GM21786 (cell line): ENCODE measurements at regions not wholly inside any gene's neighbourhood (a gene's known extent, or its start where the extent isn't known, plus 50 kb on each side); places are given as distances from the start of the nearest gene placed in this dataset.
"Not testable (repeated sequence)": the region's sequence is repeated elsewhere in the genome, so short reads cannot be mapped to it uniquely, and the experiment has no call there.

Source experiments
- ATAC-seq: cut with Tn5 transposase; IDR thresholded peaks from one replicate; pipeline ENCODE4 v1.9.1; 2021; ENCODE audit not compliant: unreplicated experiment

DNA sequence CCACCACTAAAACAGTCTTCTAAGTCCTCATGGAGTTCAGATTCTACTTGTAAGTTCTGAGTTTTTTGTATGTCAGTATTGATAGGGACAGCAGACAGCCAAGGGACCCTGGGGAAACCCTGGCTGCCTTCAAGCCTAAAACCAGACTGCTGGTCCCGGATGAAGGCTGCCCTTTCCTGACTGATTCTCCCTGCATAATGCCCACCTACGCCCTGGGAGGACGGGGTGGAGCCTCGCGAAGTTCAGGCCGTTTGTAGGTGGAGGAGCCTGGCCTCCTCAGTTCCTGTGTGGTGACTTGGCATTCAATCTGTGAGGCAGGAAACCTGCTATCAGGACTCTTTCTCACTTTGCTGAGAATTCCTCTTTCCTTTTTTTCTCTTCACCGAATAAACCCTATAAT lies 120.3 kb upstream of the LGSN start:
- no peak for ATAC-seq

DNA sequence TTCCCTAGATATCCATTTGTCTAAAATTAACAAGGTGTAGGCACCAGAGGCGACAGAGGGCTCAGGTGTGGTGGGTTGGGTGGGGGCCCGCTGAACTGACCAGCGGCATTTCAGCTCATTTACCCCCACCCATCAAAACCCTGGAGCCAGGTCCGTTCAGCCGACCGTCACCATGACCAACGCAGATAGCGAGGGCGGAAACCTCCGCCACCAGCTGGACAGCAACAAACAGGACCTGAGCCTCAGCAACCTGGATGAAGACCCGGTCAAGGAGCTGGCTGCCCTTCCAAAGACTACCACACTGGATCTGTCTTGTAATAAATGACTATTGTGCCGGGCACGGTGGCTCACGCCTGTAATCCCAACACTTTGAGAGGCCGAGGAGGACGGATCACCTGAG lies 120.8 kb upstream of the LGSN start:
- no peak for ATAC-seq

DNA sequence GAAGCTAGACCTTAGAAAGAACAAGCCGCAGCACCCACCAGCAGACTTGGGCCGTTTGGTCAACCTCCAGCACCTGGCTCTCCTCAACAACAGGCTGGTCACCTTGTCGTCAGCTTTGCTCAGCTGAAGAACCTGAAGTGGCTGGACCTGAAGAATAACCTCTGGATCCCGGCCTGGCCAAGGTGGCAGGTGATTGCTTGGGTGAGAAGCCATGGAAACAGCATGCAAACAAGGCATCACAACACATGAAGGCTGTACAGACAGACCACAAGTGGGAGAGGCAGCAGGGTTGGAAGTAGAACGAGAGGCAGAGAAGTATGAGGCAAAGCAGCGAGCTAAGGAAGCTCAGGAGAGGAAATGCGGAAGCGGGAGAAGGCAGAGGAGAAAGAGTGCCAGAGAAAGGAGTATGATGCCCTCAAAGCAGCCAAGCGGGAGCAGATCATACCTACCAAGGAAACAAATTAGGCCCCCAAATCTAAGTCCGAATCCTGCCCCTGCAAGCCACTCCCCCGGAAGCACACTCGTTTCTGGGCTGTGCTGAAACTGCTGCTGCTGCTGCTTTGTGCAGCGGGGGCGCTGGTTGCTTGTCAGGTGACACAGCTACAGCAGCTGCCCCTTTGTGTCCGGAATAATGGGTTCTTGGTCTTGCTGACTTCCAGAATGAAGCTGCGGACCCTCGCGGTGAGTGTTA lies 121.6 kb upstream of the LGSN start:
- no peak for ATAC-seq

DNA sequence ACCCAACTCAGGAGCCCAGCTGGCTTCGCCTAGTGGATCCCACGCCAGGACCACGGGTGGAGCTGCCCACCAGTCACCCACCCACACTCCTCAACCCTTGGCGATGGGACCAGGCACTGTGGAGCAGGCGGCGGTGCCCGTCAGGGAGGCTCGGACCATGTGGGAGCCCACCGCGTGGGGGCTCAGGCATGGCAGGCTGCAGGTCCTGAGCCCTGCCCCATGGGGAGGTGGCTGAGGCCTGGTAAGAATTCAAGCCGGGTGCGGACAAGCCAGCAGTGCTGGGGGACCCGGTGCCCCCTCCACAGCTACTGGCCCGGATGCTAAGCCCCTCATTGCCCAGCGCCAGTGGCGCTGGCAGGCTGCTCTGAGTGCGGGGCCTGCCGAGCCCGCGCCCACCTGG lies 123.1 kb upstream of the LGSN start:
- no peak for ATAC-seq

DNA sequence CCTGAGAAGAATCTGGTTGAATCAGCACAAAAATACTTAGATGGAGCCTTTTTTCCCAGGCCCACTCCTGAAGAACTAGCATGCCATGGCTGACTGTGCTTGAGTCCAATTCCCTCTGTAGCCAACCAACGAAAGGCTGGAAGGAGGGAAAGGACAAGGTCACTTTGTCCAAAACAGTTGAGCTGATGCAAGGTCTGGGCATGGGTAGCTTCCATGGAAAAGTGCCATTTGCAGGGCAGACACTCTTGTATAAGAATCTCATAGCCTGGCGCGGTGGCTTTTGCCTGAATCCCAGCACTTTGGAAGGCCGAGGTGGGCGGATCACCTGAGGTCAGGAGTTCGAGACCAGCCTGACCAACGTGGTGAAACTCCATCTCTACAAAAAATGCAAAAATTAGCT lies 125.0 kb upstream of the LGSN start:
- ATAC-seq: no peak

DNA sequence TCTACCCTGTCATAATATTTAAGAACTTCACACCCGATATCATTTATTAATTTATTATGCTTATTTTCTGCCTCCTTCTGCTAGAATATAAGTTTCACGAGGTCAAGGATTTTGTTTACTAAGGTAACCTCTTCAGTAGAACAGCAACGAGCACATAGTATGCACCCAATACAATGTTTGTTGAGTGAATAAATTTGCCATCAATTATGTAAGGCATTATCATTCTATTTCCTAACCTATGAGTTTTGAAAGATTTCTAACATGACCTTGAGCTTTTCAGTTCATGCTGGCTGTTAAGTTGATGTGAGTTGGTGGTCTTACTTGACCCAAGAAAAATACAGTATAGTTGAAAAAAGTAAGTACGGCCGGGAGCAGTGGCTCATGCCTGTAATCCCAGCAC lies 125.9 kb upstream of the LOC128125822 start:
- ATAC-seq: no peak

DNA sequence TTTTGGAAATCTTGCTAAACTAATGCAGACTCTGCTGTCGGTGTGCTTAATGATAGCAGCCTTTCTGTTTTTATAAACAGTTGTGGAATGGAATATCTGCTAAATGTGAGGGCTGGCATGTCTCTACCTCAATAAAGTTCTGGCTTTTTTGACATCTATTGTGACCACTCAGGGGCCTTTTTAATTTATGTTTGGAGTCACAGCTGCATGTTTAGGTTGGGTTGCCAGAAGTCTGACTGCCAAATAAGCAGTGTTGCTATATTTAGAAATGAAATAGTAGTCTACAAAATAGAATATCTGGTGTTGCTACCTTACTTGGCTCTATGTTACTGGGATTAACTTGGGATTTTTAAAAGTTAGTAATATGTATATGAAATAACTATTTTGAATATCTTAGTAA lies 125.1 kb upstream of the LOC128125822 start:
- no peak for ATAC-seq

DNA sequence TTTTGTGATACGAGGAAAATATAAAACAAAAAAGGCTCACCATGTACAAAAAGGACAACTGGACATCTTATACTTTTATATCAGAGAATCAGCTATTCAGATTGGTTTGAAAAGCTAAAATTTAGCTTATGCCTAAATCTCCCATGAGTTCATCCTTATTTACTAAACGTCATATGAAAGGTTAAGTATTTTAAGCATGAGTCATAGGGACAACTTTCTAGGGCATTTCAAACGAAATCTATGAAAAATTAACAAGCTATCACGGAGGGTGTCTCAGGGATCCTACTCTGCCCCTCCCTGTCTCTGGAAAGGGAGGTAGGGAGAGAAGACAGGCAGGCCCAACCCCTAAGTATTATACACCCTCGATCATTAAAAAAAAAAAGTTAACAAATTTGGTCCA lies 124.1 kb upstream of the LOC128125822 start:
- no peak for ATAC-seq

DNA sequence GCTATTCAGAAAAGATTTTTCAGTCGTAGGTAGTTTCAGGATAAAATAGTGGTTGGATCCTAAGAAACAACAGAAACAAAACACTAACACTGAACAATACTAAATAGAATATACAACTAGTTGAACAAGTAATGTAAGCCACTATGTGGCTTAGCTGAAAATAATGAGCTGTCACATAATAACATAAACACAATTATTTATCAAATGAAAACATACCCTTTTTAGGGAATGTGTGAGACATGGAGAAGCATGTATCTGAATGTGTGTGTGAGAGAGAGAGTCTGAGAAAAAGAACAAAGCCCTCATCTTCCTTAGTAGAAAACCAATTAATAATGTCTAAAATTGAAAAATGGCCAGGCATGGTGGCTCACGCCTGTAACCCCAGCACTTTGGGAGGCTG lies 122.6 kb upstream of the LOC128125822 start:
- no peak for ATAC-seq

DNA sequence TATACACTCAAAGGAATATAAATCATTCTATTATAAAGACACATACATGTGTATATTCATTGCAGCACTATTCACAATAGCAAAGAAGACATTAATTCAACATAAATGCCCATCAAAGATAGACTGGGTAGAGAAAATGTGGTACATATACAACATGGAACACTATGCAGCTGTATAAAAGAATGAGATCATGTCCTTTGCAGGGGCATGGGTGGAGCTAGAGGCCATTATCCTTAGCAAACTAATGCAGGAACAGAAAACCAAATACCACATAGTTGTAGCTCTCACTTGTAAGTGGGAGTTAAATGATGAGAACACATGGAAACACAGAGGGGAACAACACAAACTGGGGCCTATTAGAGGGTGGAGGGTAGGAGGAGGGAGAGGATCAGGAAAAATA lies 121.0 kb upstream of the LOC128125822 start:
- no peak for ATAC-seq

DNA sequence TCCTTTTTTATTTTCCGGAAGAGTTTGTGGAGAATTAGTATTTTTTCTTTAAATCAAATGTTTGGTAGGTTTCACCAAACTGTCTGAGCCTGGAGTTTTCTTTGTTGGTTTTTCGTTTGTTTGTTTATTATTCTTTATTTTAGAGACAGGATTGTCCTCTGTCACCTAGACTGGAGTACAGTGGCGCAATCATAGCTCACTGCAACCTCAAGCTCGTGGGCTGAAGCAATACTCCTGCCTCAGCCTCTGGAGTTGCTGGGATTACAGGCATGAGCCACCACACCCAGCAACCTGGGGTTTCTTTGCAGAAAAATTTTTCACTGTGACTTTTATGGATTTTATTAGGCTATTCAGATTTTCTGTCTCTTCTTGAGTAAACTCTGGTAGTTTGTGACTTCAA lies 120.2 kb upstream of the LOC128125822 start:
- ATAC-seq: no peak

DNA sequence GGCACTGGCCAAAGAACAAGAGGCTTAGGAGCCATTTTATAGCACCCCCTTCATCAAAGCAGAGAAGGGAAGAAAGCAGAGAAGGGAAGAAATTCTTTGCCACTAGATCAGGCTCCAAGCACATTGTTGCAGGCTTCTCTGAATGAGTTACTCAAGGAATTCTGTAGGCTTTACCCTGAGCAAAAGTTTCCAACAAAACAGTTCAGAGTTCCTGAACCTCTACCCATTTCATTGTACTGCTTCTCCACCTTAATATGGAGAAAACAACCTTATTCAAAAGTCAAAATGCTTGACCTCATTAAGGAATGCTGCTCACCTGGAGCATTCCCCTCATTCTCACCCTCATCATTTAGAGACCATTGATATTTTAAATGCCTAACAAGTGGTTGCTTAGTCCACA lies 115.5 kb upstream of the LOC128125822 start:
- no peak for ATAC-seq

DNA sequence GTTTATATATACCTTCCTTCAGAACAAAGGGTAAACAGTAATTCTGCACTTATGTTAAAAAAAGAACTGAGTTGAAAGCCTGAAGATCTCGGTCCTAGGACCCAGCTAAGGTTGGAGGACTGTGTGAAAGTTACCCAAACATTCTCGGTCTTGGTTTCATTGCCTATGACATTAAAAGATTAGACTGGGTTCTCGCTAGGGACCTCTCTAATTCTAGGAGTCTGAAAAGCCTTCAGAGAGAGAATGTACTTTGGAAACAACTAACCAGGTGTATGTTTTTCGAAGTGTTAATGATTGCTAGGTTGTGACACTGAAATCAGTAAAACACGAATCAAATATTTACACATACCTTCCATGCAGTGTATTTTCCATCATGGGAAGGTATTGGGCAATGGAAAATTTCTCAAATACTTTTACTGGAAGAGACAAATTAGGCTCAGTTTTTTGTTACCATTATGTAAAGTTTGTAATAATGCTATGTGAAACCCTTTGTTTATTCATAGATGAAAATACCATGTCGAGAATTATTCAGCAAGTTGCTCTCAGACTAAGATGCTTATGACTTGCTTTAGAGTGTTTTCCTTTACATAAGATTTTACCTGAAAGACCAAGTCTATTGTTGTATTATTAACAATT lies 113.7 kb upstream of the LOC128125822 start:
- ATAC-seq: peak; percentile 92

DNA sequence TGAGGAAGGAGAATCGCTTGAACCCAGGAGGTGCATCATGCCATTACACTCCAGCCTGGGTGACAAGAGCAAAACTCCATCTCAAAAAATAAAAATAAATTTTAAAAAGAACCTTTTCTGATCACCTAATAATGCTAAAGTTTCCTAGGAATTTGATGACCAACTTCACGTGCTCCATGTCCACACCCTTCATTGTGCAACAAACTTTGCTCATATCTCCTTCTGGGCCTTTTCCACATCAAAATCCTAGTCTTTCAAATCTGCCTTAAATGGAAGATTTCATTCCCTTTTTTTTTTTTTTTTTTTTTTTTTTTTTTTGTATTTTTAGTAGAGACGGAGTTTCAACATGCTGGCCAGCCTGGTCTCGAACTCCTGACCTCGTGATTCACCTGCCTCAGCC lies 112.5 kb upstream of the LOC128125822 start:
- ATAC-seq: no peak

DNA sequence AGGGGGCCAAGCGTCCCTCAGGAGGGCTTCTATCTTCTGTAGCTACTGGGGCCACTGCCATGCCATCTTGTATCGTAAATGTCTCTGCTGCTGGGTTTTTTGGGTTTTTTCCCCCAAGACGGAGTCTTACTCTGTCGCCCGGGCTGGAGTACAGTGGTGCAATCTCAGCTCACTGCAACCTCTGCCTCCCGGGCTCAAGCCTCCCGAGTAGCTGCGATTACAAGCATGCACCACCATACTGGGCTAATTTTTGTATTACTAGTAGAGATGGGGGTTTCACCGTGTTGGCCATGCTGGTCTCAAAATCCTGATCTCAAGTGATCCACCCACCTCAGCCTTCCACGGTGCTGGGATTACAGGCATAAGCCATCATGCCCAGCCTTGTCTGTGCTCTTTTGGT lies 111.3 kb upstream of the LOC128125822 start:
- no peak for ATAC-seq

DNA sequence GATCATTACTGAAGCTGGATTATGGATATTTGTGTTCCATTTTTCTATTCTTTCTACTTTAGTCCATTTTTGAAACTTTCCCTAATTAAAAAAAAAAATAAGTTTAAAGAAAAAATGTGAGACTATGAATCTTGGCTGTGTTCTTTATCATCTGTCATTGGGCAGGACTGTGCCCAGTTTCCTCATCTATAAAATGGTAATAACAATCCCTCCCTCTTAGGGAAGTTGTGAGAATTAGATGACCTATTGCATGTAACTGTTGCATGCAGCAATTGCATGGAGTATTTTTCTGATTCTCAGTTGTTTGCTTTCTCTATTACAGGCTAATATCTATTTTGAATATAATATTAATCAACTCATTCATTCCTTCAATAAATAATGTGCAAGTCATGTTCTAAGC lies 108.2 kb upstream of the LOC128125822 start:
- ATAC-seq: no peak

DNA sequence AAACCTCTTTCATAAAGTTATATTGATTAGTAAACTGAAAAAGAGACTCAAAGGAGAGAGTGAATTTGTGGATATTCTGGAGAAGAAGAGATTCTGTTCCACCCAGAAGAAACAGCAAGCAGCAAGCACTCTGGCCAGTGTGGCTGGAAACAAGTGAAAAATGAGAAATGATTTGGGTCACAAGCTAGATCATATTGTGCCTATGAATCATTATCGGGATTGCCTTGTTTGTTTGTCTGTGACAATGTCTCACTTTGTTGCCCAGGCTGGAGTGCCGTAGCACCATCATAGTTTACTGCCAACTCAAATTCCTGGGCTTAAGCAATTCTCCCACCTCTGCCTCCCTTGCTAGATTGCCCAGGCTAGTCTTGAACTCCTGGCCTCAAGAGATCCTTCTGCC lies 106.5 kb upstream of the LOC128125822 start:
- ATAC-seq: no peak

DNA sequence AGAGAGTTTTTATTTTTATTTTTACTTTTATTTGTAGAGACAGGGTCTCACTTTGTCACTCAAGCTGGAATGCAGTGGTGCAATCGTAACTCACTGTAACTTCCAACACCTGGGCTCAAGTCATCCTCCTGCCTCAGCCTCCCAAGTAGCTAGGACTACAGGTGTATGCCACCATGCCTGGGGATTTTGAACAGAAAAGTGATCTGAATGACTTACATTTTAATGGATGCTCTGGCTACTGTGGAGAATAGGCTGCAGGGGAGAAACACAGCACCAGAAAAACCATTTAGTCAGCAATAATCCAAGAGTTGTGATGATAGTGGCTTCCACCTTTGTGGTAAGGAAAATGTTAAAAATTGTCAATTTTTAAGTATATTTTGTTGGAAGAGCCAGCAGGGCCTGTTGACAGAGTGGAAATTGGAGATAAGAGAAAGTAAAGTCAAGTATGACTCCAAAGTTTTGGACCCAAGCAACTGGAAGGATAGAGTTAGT lies 106.0 kb upstream of the LOC128125822 start:
- ATAC-seq: no peak

DNA sequence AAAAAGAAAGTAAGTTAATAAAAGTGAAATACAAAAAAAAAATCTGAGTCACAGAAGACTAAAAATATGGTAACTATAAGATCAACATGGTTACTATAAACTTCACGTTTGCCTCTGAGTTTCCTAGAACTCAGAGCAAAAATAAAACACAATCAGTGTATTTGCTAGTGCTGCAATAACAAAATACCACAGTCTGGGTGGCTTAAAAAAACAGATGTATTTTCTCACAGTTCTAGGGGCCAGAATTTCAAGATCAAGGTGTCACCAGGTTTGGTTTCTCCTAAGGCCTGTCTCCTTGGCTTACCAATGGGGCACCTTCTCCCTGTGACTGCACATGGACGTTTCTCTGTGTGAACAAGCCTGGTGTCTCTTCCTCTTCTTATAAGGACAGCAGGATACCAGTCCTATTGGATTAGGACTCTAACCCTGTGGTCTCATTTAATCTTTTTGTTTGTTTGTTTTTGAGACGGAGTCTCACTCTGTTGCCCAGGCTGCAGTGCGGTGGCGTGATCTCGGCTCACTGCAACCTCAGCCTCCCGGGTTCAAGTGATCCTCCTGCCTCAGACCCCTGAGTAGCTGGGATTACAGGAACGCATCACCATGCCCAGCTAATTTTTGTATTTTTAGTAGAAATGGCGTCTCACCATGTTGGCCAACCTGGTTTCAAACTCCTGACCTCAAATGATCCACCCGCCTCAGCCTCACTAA lies 104.9 kb upstream of the LOC128125822 start:
- ATAC-seq: no peak

DNA sequence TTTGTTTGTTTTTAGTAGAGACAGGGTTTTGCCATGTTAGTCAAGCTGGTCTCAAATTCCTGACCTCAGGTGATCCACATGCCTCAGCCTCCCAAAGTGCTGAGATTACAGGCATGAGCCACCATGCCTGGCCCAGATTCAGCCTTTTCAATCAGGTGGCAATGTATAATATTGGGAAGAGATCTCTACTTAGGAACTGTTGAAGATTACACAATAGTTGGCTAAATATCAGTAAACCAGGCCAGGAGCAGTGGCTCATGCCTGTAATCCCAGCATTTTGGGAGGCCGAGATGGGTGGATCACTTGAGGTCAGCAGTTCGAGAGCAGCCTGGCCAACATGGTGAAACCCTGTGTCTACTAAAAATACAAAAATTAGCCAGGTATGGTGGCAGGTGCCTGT lies 101.1 kb upstream of the LOC128125822 start:
- ATAC-seq: not testable (repeated sequence)

DNA sequence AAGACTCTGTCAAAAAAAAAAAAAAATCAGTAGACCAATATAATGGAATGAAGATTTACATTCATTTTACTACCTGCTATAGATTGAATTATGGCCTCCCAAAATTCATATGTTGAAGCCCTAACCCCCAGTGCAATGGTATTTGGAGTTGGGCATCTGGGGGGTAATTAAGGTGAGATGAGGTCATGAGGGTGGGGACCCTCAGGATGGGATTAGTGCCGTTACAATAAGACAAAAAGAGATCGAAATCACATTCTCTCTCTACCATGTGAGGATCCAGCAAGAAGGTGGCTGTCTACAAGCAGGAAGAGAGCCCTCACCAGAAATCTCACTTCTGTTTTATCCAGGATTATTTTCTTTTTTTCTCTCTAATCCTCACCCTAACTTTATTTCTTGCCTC lies 100.6 kb upstream of the LOC128125822 start:
- no peak for ATAC-seq

DNA sequence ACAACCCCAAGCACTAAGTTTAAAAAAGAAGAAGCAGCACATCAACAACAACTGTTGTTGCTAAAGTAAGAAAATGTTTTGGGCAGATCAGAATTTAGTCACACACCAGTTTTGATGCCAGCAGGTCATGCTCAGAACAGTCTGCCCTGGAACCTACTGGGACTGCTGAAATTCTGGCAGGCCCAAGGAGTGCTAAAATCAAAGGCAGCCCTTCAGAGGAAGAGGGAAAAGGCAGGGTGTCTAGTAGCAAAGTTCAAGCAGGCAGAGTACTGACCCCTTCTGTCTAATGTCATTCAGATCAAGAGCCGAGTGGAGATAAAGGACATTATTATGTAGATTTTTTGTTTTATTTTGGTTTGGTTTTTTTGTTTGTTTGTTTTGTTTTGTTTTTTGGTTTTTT lies 96.6 kb upstream of the LOC128125822 start:
- ATAC-seq: no peak
